BJ (cell line): ENCODE measurements at regions not wholly inside any gene's neighbourhood (a gene's known extent, or its start where the extent isn't known, plus 50 kb on each side); places are given as distances from the start of the nearest gene placed in this dataset.
"Not testable (repeated sequence)": the region's sequence is repeated elsewhere in the genome, so short reads cannot be mapped to it uniquely, and the experiment has no call there.

Experiments
- CTCF ChIA-PET: fragments of 350-600 bp; formaldehyde crosslinking; extraction: SDS; loops from one replicate; lab custom pipeline; 2021; ENCODE audit warnings: antibody characterized with exemption, inconsistent platforms; lab: Yijun Ruan, JAX
- POLR2A ChIA-PET: fragments of 300-600 bp; sonication (Branson Sonifier 250); formaldehyde crosslinking; extraction: SDS; loops from one replicate; lab custom pipeline; 2021; ENCODE audit warnings: antibody characterized with exemption; lab: Charles Lee
- DNase-seq: peaks from one replicate; pipeline ENCODE4 v3.0.0-alpha.2; 2011; ENCODE audit warnings: low read depth
- H3K27me3 ChIP-seq: 2 replicates; pipeline ENCODE4 v1.6.0; 2011; ENCODE audit warnings: low read length; ENCODE audit not compliant: control insufficient read depth, insufficient read depth
- H3K36me3 ChIP-seq: 2 replicates; pipeline ENCODE4 v1.5.1; 2011; ENCODE audit warnings: low read length; ENCODE audit not compliant: control insufficient read depth, insufficient read depth
- H3K4me3 ChIP-seq: 2 replicates; pipeline ENCODE4 v1.5.1; 2011; ENCODE audit warnings: low read depth, mild to moderate bottlenecking, control low read depth, low read length
- CTCF ChIP-seq: IDR thresholded peaks from 2 replicates; pipeline ENCODE4 v1.5.1; 2011; ENCODE audit warnings: low read depth, mild to moderate bottlenecking, control low read depth, inconsistent platforms, low read length, moderate library complexity; ENCODE audit not compliant: insufficient read depth

GRCh38 chr6:132118144-132118543 lies 167.0 kb upstream of the CCN2 start:
- no peak for TF ChIP-seq CTCF
- H3K27me3 ChIP-seq: no peaks in the 10 kb centered on the region
- H3K4me3 ChIP-seq: no peak overlapping the region
- no peak for DNase-seq
- no peaks in the 10 kb centered on the region for H3K36me3 ChIP-seq
- ChIA-PET POLR2A (no interaction called here), CTCF (interaction anchor here (0.9 kb wide), 1 partner anchor 18 kb away, joined by 3 read pairs; no protein-coding TSS in a partner anchor)

- no peak for DNase-seq
- Histone ChIP-seq H3K27me3 (no peaks in the 10 kb centered on the region), H3K4me3 (no peak overlapping the region), H3K36me3 (no peaks in the 10 kb centered on the region)
- CTCF ChIA-PET: interaction anchor here (1.0 kb wide), 1 partner anchor 168 kb away, joined by 4 read pairs; no protein-coding TSS in a partner anchor
- no peak for TF ChIP-seq CTCF
- POLR2A ChIA-PET: no interaction called here
Measured at GRCh38 chr6:132115714-132116366, 164.7 kb upstream of the CCN2 start.

- no peak for TF ChIP-seq CTCF
- ChIA-PET POLR2A (no interaction called here), CTCF (interaction anchor here (0.6 to 2.0 kb wide), 3 partner anchors 11 to 176 kb away, joined by 3 to 5 read pairs (median 3); no protein-coding TSS in a partner anchor)
- no peak overlapping the region for H3K4me3 ChIP-seq
- H3K36me3 ChIP-seq: no peaks in the 10 kb centered on the region
- no peaks in the 10 kb centered on the region for H3K27me3 ChIP-seq
- DNase-seq: no peak
Measured at GRCh38 chr6:132114201-132114825, 163.1 kb upstream of the CCN2 start.

- H3K36me3 ChIP-seq, POLR2A ChIA-PET, CTCF ChIA-PET, H3K27me3 ChIP-seq, DNase-seq, H3K4me3 ChIP-seq: not testable (repeated sequence)
Measured at GRCh38 chr6:132109752-132110151, 158.6 kb upstream of the CCN2 start.

- POLR2A ChIA-PET: no interaction called here
- no peak overlapping the region for H3K4me3 ChIP-seq
- CTCF ChIA-PET: interaction anchor here (1.3 kb wide), 1 partner anchor 20 kb away, joined by 3 read pairs; no protein-coding TSS in a partner anchor
- no peak for TF ChIP-seq CTCF
- no peaks in the 10 kb centered on the region for H3K36me3 ChIP-seq
- H3K27me3 ChIP-seq: no peaks in the 10 kb centered on the region
- DNase-seq: no peak
Measured at GRCh38 chr6:132107896-132108295, 156.7 kb upstream of the CCN2 start.
